Nephron (organoid): ENCODE measurements at regions not wholly inside any gene's neighbourhood (a gene's known extent, or its start where the extent isn't known, plus 50 kb on each side); places are given as distances from the start of the nearest gene placed in this dataset.

Experiments
- H3K27ac Mint-ChIP-seq, 3 experiments: 2 replicates each; pipeline ENCODE4 v1.8.0; 2020; ENCODE audit warnings: mixed read lengths in 3 of 3, mild to moderate bottlenecking in 2 of 3, moderate library complexity in 1 of 3
- H3K27me3 Mint-ChIP-seq: 2 replicates; pipeline ENCODE4 v1.8.0; 2021; ENCODE audit warnings: low read depth, mild to moderate bottlenecking, moderate library complexity, mixed read lengths
- H3K36me3 Mint-ChIP-seq: 2 replicates; pipeline ENCODE4 v1.8.0; 2020; ENCODE audit warnings: low read depth, mixed read lengths
- H3K4me1 Mint-ChIP-seq: 2 replicates; pipeline ENCODE4 v1.8.0; 2020; ENCODE audit warnings: mixed read lengths
- H3K4me3 Mint-ChIP-seq, 3 experiments: 2 replicates each; pipeline ENCODE4 v1.8.0; 2020; ENCODE audit warnings: mild to moderate bottlenecking in 3 of 3, mixed read lengths in 3 of 3, moderate library complexity in 2 of 3
- H3K9me3 Mint-ChIP-seq: 2 replicates; pipeline ENCODE4 v1.8.0; 2020; ENCODE audit warnings: mixed read lengths
- TF ChIP-seq, protein P1 (sequence below), 3 experiments: fragments of 200-600 bp; sonication (generic); IDR thresholded peaks; one replicate each; pipeline ENCODE4 v1.5.0; 2021; ENCODE audit warnings: antibody characterized with exemption in 3 of 3; ENCODE audit not compliant: unreplicated experiment in 3 of 3

DNA sequence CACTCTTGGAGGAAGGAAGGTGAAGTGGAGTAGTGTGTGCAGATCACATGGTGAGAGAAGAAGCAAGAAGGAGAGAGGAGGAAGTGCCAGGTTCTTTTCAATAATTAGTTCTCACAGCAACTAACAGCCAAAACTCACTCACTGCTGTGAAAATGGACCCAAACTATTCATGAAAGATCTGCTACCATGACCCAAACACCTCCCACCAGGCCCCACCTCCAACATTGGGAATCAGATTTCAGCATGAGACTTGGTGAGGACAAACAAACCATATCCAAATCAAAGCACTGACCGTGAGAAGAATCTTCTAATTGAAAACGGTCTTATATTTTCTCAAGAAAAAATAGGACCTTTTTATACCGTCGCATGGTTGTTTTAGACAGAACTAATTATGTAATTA, 468.7 kb upstream of the TYRP1 start:
- Mint-ChIP-seq H3K4me3 (no peak overlapping the region), H3K27ac (no peak overlapping the region), H3K4me1 (no peaks in the 10 kb centered on the region), H3K27me3 (no peaks in the 10 kb centered on the region), H3K36me3 (no peaks in the 10 kb centered on the region), H3K9me3 (no peaks in the 10 kb centered on the region)
- TF ChIP-seq, protein P1, sequence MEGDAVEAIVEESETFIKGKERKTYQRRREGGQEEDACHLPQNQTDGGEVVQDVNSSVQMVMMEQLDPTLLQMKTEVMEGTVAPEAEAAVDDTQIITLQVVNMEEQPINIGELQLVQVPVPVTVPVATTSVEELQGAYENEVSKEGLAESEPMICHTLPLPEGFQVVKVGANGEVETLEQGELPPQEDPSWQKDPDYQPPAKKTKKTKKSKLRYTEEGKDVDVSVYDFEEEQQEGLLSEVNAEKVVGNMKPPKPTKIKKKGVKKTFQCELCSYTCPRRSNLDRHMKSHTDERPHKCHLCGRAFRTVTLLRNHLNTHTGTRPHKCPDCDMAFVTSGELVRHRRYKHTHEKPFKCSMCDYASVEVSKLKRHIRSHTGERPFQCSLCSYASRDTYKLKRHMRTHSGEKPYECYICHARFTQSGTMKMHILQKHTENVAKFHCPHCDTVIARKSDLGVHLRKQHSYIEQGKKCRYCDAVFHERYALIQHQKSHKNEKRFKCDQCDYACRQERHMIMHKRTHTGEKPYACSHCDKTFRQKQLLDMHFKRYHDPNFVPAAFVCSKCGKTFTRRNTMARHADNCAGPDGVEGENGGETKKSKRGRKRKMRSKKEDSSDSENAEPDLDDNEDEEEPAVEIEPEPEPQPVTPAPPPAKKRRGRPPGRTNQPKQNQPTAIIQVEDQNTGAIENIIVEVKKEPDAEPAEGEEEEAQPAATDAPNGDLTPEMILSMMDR (IDR thresholded peaks at IDR 0.05; ENCODE audit: unreplicated experiment in 3 of 3) = no peak

DNA sequence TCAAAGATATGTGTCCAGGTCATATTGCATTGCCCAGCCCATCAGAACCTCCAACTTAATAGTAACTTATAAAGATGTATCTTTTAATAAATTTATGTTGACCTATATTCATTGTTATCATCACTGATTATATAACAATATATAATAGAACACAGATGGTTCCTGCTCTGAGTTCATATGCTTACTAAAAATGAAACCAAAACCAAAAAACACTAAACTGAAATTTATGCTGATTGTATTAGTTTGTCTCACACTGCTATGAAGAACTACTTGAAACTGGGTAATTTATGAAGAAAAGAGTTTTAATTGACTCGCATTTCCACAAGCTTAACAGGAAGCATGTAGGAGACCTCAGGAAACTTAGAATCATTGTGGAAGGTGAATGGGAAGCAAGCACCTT, 462.5 kb upstream of the TYRP1 start:
- H3K27me3 Mint-ChIP-seq = no peaks in the 10 kb centered on the region
- H3K36me3 Mint-ChIP-seq = no peaks in the 10 kb centered on the region
- H3K27ac Mint-ChIP-seq = no peak overlapping the region
- no peak overlapping the region for H3K4me3 Mint-ChIP-seq
- TF ChIP-seq, protein P1 (IDR thresholded peaks at IDR 0.05; ENCODE audit: unreplicated experiment in 3 of 3) = no peak
- peaks cover 13% of the 10 kb centered on the region for H3K9me3 Mint-ChIP-seq
- H3K4me1 Mint-ChIP-seq = no peaks in the 10 kb centered on the region

DNA sequence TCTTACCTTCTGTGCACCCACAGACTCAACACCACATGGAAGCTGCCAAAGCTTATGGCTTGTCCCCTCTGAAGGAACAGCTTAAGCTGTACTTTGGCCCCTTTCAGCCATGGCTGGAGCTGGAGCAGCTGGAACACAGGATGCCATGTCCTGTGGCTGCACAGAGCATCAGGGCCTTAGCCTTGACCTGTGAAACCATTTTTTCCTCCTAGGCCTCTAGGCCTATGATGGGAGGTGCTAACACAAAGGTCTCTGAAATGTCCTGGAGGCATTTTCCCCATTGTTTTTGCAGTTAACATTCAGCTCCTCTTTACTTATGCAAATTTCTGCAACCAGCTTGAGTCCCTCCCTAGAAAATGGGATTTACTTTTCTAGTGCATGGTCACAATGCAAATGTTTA, 461.4 kb upstream of the TYRP1 start:
- Mint-ChIP-seq H3K36me3 (no peaks in the 10 kb centered on the region), H3K4me1 (no peaks in the 10 kb centered on the region), H3K27ac (no peak overlapping the region), H3K27me3 (no peaks in the 10 kb centered on the region), H3K9me3 (peaks cover 13% of the 10 kb centered on the region), H3K4me3 (no peak overlapping the region)
- TF ChIP-seq, protein P1 (IDR thresholded peaks at IDR 0.05; ENCODE audit: unreplicated experiment in 3 of 3) = no peak

DNA sequence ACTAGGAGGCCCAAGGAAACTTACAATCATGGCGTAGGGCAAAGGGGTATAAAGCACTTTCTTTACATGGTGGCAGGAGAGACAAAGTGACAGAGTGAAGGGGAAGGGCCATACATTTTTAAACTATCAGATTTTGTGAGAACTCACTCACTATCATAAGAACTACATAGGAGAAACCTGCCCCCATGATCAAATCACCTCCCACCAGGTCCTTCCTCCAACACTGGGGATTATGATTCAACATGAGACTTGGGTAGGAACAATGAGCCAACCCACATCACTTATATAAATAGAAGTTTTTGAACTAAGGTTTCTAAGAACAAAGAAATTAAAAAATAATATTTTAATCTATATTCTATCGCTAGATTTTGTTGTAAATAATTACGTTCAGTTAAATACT, 460.3 kb upstream of the TYRP1 start:
- Mint-ChIP-seq H3K36me3 (no peaks in the 10 kb centered on the region), H3K9me3 (peaks cover 17% of the 10 kb centered on the region), H3K27me3 (no peaks in the 10 kb centered on the region), H3K4me3 (no peak overlapping the region), H3K27ac (no peak overlapping the region), H3K4me1 (no peaks in the 10 kb centered on the region)
- TF ChIP-seq, protein P1 (IDR thresholded peaks at IDR 0.05; ENCODE audit: unreplicated experiment in 3 of 3) = no peak

DNA sequence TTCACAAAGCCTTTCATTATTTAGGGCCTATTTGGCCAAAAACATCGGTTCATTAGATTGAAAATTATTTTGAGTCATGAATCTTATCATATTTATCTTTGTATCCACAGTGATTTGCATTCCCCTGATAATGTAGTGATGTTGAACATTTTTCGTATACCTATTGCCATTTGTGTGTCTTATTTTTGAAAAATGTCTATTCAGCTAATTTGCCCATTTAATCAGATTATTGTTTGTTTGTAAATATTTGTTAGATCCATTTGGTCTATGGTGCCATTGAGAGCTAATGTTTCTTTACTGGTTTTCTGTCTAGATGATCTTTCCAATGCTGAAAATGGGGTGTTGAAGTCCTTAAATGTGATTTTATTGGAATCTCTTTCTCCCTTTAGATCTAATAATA, 439.2 kb upstream of the TYRP1 start:
- peaks cover 33% of the 10 kb centered on the region for H3K9me3 Mint-ChIP-seq

DNA sequence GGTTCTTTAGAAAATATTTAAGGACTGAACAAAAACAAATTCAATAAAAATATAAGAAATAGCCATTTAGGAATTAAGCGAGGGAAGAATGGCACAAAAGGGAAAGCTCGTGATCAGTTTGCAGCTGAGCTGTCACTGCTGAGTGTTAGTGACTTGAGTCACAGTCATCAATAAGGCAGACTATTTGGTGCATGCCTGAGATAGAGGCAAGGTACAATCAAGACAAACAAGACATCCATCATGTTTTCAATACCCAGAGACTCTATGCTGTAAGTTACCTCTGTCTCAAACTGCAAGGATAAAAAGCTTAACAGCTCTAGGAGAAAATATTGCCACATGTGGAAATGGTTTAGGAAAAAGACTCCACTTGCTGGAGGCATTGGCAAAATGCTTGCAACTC, 426.4 kb upstream of the TYRP1 start:
- H3K4me3 Mint-ChIP-seq = no peak overlapping the region
- TF ChIP-seq, protein P1 (IDR thresholded peaks at IDR 0.05; ENCODE audit: unreplicated experiment in 3 of 3) = no peak
- H3K27ac Mint-ChIP-seq = no peak overlapping the region
- H3K4me1 Mint-ChIP-seq = peaks cover 8% of the 10 kb centered on the region
- H3K9me3 Mint-ChIP-seq = no peaks in the 10 kb centered on the region
- no peaks in the 10 kb centered on the region for H3K27me3 Mint-ChIP-seq
- H3K36me3 Mint-ChIP-seq = no peaks in the 10 kb centered on the region

More for the DNA sequence above, 439.2 kb upstream of the TYRP1 start:
- Mint-ChIP-seq H3K4me1 (no peaks in the 10 kb centered on the region), H3K27ac (no peak overlapping the region), H3K27me3 (no peaks in the 10 kb centered on the region), H3K36me3 (no peaks in the 10 kb centered on the region), H3K4me3 (no peak overlapping the region)
- TF ChIP-seq, protein P1 (IDR thresholded peaks at IDR 0.05; ENCODE audit: unreplicated experiment in 3 of 3) = no peak
